GM12878 (cell line): ENCODE measurements at regions not wholly inside any gene's neighbourhood (a gene's known extent, or its start where the extent isn't known, plus 50 kb on each side); places are given as distances from the start of the nearest gene placed in this dataset.

ENCODE experiments used
- ATAC-seq: fragments of 200-7000 bp; cut with Tn5 transposase; 3 replicates; pipeline ENCODE4 v1.9.1; 2020; ENCODE audit warnings: mild to moderate bottlenecking, moderate library complexity
- BruUV-seq: library from RNA; stranded (reverse); fragments of 400-500 nt; replicated peaks from 2 replicates; lab custom pipeline; 2021; lab: Mats Ljungman, UMichigan
- CTCF ChIA-PET: fragments of 300-600 bp; sonication (Branson Sonifier 250); formaldehyde crosslinking; extraction: SDS; loops from one replicate; lab custom pipeline; 2021; ENCODE audit warnings: inconsistent platforms; lab: Yijun Ruan, JAX
- POLR2A ChIA-PET: fragments of 350-600 bp; formaldehyde crosslinking; extraction: SDS; loops from one replicate; lab custom pipeline; 2021; ENCODE audit warnings: inconsistent platforms; lab: Charles Lee
- RAD21 ChIA-PET: fragments of 300-600 bp; sonication (Branson Sonifier 250); formaldehyde crosslinking; loops from one replicate; lab custom pipeline; 2023; ENCODE audit warnings: antibody characterized with exemption; ENCODE audit not compliant: unreplicated experiment; lab: Charles Lee
- SMC1A ChIA-PET: fragments of 300-600 bp; sonication (Branson Sonifier 250); formaldehyde crosslinking; loops from one replicate; lab custom pipeline; 2023; ENCODE audit not compliant: unreplicated experiment, uncharacterized antibody; lab: Charles Lee
- DNase-seq: peaks from one replicate; pipeline ENCODE4 v3.0.0-alpha.2; 2011; ENCODE audit warnings: low read depth, low spot score
- FAIRE-seq: peaks from 3 replicates; lab custom pipeline; 2011; peaks lifted over from hg19 to GRCh38; lab: Jason Lieb, UNC
- H2AFZ ChIP-seq: 2 replicates; pipeline ENCODE4 v1.6.0; 2011; ENCODE audit warnings: low read depth, low read length, control low read depth; ENCODE audit not compliant: control insufficient read depth
- H3K27ac ChIP-seq: 2 replicates; pipeline ENCODE4 v1.5.1; 2011; ENCODE audit warnings: control low read depth; ENCODE audit not compliant: control insufficient read depth, insufficient read depth
- H3K27me3 ChIP-seq, 2 experiments: replicated peaks in 1 of 2; 2 replicates each; pipeline versions ENCODE4 v1.6.0 to v1.6.1; 2011; ENCODE audit warnings: low read length in 1 of 2; ENCODE audit not compliant: control insufficient read depth in 2 of 2, insufficient read depth in 2 of 2
- H3K36me3 ChIP-seq, 2 experiments: 2 replicates each; pipeline ENCODE4 v1.5.1; 2011; ENCODE audit warnings: low read length in 1 of 2; ENCODE audit not compliant: control insufficient read depth in 2 of 2, insufficient read depth in 2 of 2
- H3K4me1 ChIP-seq: 2 replicates; pipeline ENCODE4 v1.6.1; 2011; ENCODE audit warnings: mild to moderate bottlenecking, low read length, moderate library complexity, mixed read lengths; ENCODE audit not compliant: control insufficient read depth, insufficient read depth
- H3K4me2 ChIP-seq: 2 replicates; pipeline ENCODE4 v1.6.0; 2011; ENCODE audit warnings: control low read depth; ENCODE audit not compliant: control insufficient read depth, insufficient read depth
- H3K4me3 ChIP-seq: fragments of 200-600 bp; sonication (generic); 2 replicates; pipeline ENCODE4 v1.5.1; 2016
- H3K79me2 ChIP-seq: 2 replicates; pipeline ENCODE4 v1.6.0; 2011; ENCODE audit warnings: low read length; ENCODE audit not compliant: control insufficient read depth, insufficient read depth
- H3K9ac ChIP-seq: 2 replicates; pipeline ENCODE4 v1.8.0; 2011; ENCODE audit warnings: low read length, control low read depth, mixed read lengths; ENCODE audit not compliant: control insufficient read depth, insufficient read depth
- H3K9me3 ChIP-seq: replicated peaks from 3 replicates; pipeline ENCODE4 v1.5.1; 2011; ENCODE audit warnings: mild to moderate bottlenecking, low read length; ENCODE audit not compliant: control insufficient read depth, insufficient read depth
- H4K20me1 ChIP-seq: 2 replicates; pipeline ENCODE4 v1.6.0; 2011; ENCODE audit not compliant: control insufficient read depth, insufficient read depth
- ASH2L ChIP-seq: fragments of 300-600, 200-600 bp; sonication (generic); IDR thresholded peaks from 2 replicates; pipeline ENCODE4 v1.6.1; 2017; ENCODE audit warnings: low read depth, mild to moderate bottlenecking, borderline replicate concordance
- BACH1 ChIP-seq: fragments of 450-650 bp; IDR thresholded peaks from 2 replicates; pipeline ENCODE4 v1.6.1; 2017; ENCODE audit warnings: mild to moderate bottlenecking, borderline replicate concordance
- BHLHE40 ChIP-seq, 2 experiments: fragments of 450-650 bp in 1 of 2; IDR thresholded peaks; 2 replicates each; pipeline ENCODE4 v1.6.1; 2011 to 2017; ENCODE audit warnings: low read depth in 2 of 2, borderline replicate concordance in 1 of 2, improper control_type of control experiment in 1 of 2, low read length in 1 of 2, mild to moderate bottlenecking in 1 of 2
- CBX5 ChIP-seq: sonication (generic); IDR thresholded peaks from 2 replicates; pipeline ENCODE4 v1.6.1; 2016; ENCODE audit warnings: low read depth, moderate library complexity, mild to moderate bottlenecking, inconsistent platforms
- HDAC6 ChIP-seq: fragments of 200-600 bp; sonication (generic); IDR thresholded peaks from one replicate; pipeline ENCODE4 v1.8.0; 2017; ENCODE audit warnings: antibody characterized with exemption; ENCODE audit not compliant: unreplicated experiment
- HSF1 ChIP-seq: fragments of 150-350 bp; IDR thresholded peaks from 2 replicates; pipeline ENCODE4 v1.6.1; 2014; ENCODE audit warnings: mild to moderate bottlenecking, low read depth, low read length
- MXI1 ChIP-seq: fragments of 150-350 bp; IDR thresholded peaks from 2 replicates; pipeline ENCODE4 v1.6.1; 2011; ENCODE audit warnings: low read depth, mild to moderate bottlenecking, inconsistent platforms, low read length, improper control_type of control experiment
- NKRF ChIP-seq: fragments of 450-650 bp; conservative IDR thresholded peaks from 2 replicates; pipeline ENCODE4 v1.6.1; 2017; ENCODE audit warnings: mild to moderate bottlenecking, moderate library complexity
- PAX5 ChIP-seq: IDR thresholded peaks from 2 replicates; pipeline ENCODE4 v1.6.1; 2011; ENCODE audit warnings: low read depth, low read length, borderline replicate concordance
- POLR2AphosphoS2 ChIP-seq: IDR thresholded peaks from 2 replicates; pipeline ENCODE4 v1.6.1; 2011; ENCODE audit warnings: low read depth, mild to moderate bottlenecking, low read length, improper control_type of control experiment, moderate library complexity
- RAD51 ChIP-seq: fragments of 450-650 bp; IDR thresholded peaks from 2 replicates; pipeline ENCODE4 v1.6.1; 2016; ENCODE audit warnings: moderate library complexity, mild to moderate bottlenecking, inconsistent platforms
- SRF ChIP-seq, 2 experiments: IDR thresholded peaks; 2 replicates each; pipeline ENCODE4 v1.6.1; 2011; ENCODE audit warnings: low read depth in 2 of 2, low read length in 2 of 2, mild to moderate bottlenecking in 1 of 2, moderate library complexity in 1 of 2
- STAT3 ChIP-seq: IDR thresholded peaks from 2 replicates; pipeline ENCODE4 v1.6.1; 2011; ENCODE audit warnings: low read depth, low read length, improper control_type of control experiment
- TARDBP ChIP-seq: IDR thresholded peaks from 2 replicates; pipeline ENCODE4 v1.6.1; 2016; ENCODE audit warnings: borderline replicate concordance
- TCF12 ChIP-seq: IDR thresholded peaks from 2 replicates; pipeline ENCODE4 v1.6.1; 2011; ENCODE audit warnings: low read depth, mild to moderate bottlenecking, low read length
- WGBS: methylation state at CpG from one replicate; pipeline ENCODE4 v1.1.6; 2016; ENCODE audit warnings: low lambda C conversion rate; ENCODE audit not compliant: insufficient replicate concordance, insufficient coverage; ENCODE audit errors: missing lambda C conversion rate; 5-methylcytosine and 5-hydroxymethylcytosine counted together
- in situ Hi-C: fragments of 300-500 bp; cut with MboI; formaldehyde crosslinking; loops from 9 replicates; pipeline ENCODE4 v1.14.3; 2018; ENCODE audit warnings: mixed read lengths
- intact Hi-C: fragments of 100-400 bp; cut with micrococcal nuclease; formaldehyde crosslinking; loops from one replicate; pipeline ENCODE4 v1.14.2; 2022; ENCODE audit not compliant: unreplicated experiment

- no peaks in the 10 kb centered on the region for H3K36me3 ChIP-seq
- no peaks in the 10 kb centered on the region for H3K4me1 ChIP-seq
- ChIA-PET SMC1A (no interaction called here), RAD21 (no interaction called here), CTCF (no interaction called here), POLR2A (no interaction called here)
- TF ChIP-seq SRF (IDR thresholded peaks at IDR 0.05; ENCODE audit: low read depth in 2 of 2, low read length in 2 of 2), result no peak
- no peak for TF ChIP-seq NKRF
- no peak for TF ChIP-seq BACH1
- no peak for TF ChIP-seq CBX5
- TF ChIP-seq TARDBP, result no peak
- TF ChIP-seq RAD51, result no peak
- TF ChIP-seq POLR2AphosphoS2, result no peak
- TF ChIP-seq BHLHE40 (IDR thresholded peaks at IDR 0.05; ENCODE audit: borderline replicate concordance in 1 of 2, low read depth in 2 of 2, low read length in 1 of 2), result no peak
- TF ChIP-seq HDAC6, result no peak
- no peak for TF ChIP-seq MXI1
- no peak for TF ChIP-seq HSF1
- no peak for TF ChIP-seq STAT3
- no peak for TF ChIP-seq PAX5
- no peak for TF ChIP-seq TCF12
- no peak for TF ChIP-seq ASH2L
- in situ Hi-C loops, result no loop called here
- no peak overlapping the region for H2AFZ ChIP-seq
- intact Hi-C loops, result no loop called here
- BruUV-seq, result no TSS peak
- no peak for FAIRE-seq
- no peak overlapping the region for H3K9ac ChIP-seq
- no peak for DNase-seq
- 36% methylated on average over 6 of the region's 6 CpGs for WGBS
- no peak for ATAC-seq
- no peaks in the 10 kb centered on the region for H4K20me1 ChIP-seq
- no peaks in the 10 kb centered on the region for H3K79me2 ChIP-seq
- no peaks in the 10 kb centered on the region; the same call in 2 of the 3 replicates for H3K9me3 ChIP-seq
- H3K4me3 ChIP-seq, result no peak overlapping the region
- no peak overlapping the region for H3K27ac ChIP-seq
- H3K27me3 ChIP-seq, result no peaks in the 10 kb centered on the region
- H3K4me2 ChIP-seq, result no peak overlapping the region
These were observed 190.4 kb upstream of the IER5L start for GRCh38 chr9:129368444-129368978.
